ENCODE measurements at regions not wholly inside any gene's neighbourhood (a gene's known extent, or its start where the extent isn't known, plus 50 kb on each side); places are given as distances from the start of the nearest gene placed in this dataset.

- H3K4me3 Mint-ChIP-seq: no peak overlapping the region
- TF ChIP-seq ETS1 (IDR thresholded peaks at IDR 0.05) (no peak), JUNB (IDR thresholded peaks at IDR 0.05; ENCODE audit: unreplicated experiment) (no peak), ZNF331 (CRISPR knock-in tag; IDR thresholded peaks at IDR 0.05; ENCODE audit: low read depth) (no peak), STAT1 (IDR thresholded peaks at IDR 0.05; ENCODE audit: unreplicated experiment) (no peak), EZH2 (IDR thresholded peaks at IDR 0.05; ENCODE audit: low read depth, unreplicated experiment) (no peak), NANOG (IDR thresholded peaks at IDR 0.05; ENCODE audit: borderline replicate concordance) (no peak), POLR2AphosphoS5 (IDR thresholded peaks at IDR 0.05; ENCODE audit: low read depth) (no peak), ZNF114 (CRISPR knock-in tag; IDR thresholded peaks at IDR 0.05) (no peak), CREB1 (CRISPR knock-in tag; IDR thresholded peaks at IDR 0.05; ENCODE audit: low read depth) (no peak), CTCF (conservative IDR thresholded peaks at IDR 0.05; ENCODE audit: low read depth in 2 of 2) (no peak), REST (IDR thresholded peaks at IDR 0.05; ENCODE audit: unreplicated experiment) (no peak), EZH2phosphoT487 (IDR thresholded peaks at IDR 0.05; ENCODE audit: unreplicated experiment) (no peak), ZNF462 (CRISPR knock-in tag; IDR thresholded peaks at IDR 0.05) (no peak)
- DNase-seq (ENCODE audit: low spot score) (no peak), ATAC-seq (no peak)
- H3F3A ChIP-seq (replicated peaks; ENCODE audit: low read depth): no peaks in the 10 kb centered on the region
- H3K79me2 ChIP-seq (replicated peaks; ENCODE audit: insufficient read depth): no peaks in the 10 kb centered on the region
- no peaks in the 10 kb centered on the region for H3K9me2 ChIP-seq (ENCODE audit: insufficient read depth)
- peaks cover 91% of the 10 kb centered on the region for H3K9me3 Mint-ChIP-seq
- H3K27me3 ChIP-seq (ENCODE audit: insufficient read depth): no peaks in the 10 kb centered on the region
- H3K27ac Mint-ChIP-seq: no peak overlapping the region
- no peak overlapping the region for H3K27ac ChIP-seq (ENCODE audit: low read depth)
- H4K20me1 ChIP-seq (replicated peaks; ENCODE audit: insufficient read depth): no peaks in the 10 kb centered on the region
- no peaks in the 10 kb centered on the region for H3K4me1 Mint-ChIP-seq
- peaks cover 2% of the 10 kb centered on the region for H3K27me3 Mint-ChIP-seq (ENCODE audit: insufficient read depth, low read depth, poor library complexity)
- H3K4me3 ChIP-seq: no peak overlapping the region
- no peak overlapping the region for H3K4me2 ChIP-seq
- H2AFZ ChIP-seq: no peak overlapping the region
- H3K4me1 ChIP-seq (ENCODE audit: insufficient read depth): no peaks in the 10 kb centered on the region
- peaks cover 51% of the 10 kb centered on the region for H3K36me3 Mint-ChIP-seq (ENCODE audit: low read depth)
- no peaks in the 10 kb centered on the region; the same call in 1 of the 2 replicates for H3K36me3 ChIP-seq (ENCODE audit: insufficient read depth)
These were observed 1124.6 kb downstream of the TMEM121 start for GRCh38 chr14:106651016-106651415.
